ENCODE measurements at regions not wholly inside any gene's neighbourhood (a gene's known extent, or its start where the extent isn't known, plus 50 kb on each side); places are given as distances from the start of the nearest gene placed in this dataset.

DNA sequence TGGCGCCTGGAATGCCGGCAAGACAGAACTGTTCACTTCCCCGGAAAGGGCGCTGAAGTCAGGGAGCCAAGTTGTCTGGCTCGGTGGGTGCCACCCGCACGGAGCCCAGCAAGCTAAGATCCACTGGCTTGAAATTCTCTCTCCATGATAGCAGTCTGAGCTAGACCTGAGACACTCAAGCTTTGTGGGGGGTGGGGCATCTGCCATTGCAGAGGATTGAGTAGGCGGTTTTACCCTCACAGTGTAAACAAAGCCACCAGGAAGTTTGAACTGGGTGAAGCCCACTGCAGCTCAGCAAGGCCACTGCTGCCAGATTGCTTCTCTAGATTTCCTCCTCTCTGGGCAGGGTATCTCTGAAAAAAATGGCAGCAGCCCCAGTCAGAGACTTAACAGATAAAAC, 277.4 kb downstream of the SLCO4C1 start:
- no peak for DNase-seq
- no peak for TF ChIP-seq POLR2A (IDR thresholded peaks at IDR 0.05)
- TF ChIP-seq, protein P1, sequence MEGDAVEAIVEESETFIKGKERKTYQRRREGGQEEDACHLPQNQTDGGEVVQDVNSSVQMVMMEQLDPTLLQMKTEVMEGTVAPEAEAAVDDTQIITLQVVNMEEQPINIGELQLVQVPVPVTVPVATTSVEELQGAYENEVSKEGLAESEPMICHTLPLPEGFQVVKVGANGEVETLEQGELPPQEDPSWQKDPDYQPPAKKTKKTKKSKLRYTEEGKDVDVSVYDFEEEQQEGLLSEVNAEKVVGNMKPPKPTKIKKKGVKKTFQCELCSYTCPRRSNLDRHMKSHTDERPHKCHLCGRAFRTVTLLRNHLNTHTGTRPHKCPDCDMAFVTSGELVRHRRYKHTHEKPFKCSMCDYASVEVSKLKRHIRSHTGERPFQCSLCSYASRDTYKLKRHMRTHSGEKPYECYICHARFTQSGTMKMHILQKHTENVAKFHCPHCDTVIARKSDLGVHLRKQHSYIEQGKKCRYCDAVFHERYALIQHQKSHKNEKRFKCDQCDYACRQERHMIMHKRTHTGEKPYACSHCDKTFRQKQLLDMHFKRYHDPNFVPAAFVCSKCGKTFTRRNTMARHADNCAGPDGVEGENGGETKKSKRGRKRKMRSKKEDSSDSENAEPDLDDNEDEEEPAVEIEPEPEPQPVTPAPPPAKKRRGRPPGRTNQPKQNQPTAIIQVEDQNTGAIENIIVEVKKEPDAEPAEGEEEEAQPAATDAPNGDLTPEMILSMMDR (IDR thresholded peaks at IDR 0.05) = no peak
- no peaks in the 10 kb centered on the region for H3K9me3 ChIP-seq (replicated peaks in 1 of 3)
- H3K27ac ChIP-seq = no peak overlapping the region
- WGBS, 4 donors = 56 to 89% (median 75%) methylated on average over 4 to 8 of the region's 8 CpGs
- intact Hi-C loops (cut with DNase I) = no loop called here
- H3K4me3 ChIP-seq = no peak overlapping the region
- no peaks in the 10 kb centered on the region for H3K4me1 ChIP-seq (replicated peaks in 1 of 2)
- no peaks in the 10 kb centered on the region for H3K27me3 ChIP-seq
- H3K36me3 ChIP-seq (replicated peaks in 1 of 2) = no peaks in the 10 kb centered on the region

DNA sequence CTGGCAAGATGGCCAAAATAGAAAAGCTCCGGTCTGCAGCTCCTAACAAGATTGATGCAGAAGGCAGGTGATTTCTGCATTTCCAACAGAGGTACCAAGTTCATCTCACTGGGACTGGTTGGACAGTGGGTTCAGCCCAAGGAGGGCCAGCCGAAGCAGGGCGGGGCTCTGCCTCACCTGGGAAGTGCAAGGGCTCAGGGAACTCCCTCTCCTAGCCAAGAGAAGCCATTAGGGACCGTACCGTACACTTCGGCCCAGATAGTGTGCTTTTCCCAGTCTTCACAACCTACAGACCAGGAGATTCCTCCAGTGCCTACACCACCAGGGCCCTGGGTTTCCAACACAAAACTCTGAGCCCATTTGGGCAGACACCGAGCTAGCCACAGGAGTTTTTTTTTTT, 277.8 kb downstream of the SLCO4C1 start:
- intact Hi-C loops (cut with DNase I) = no loop called here
- no peak for TF ChIP-seq POLR2A (IDR thresholded peaks at IDR 0.05)
- TF ChIP-seq, protein P1 (IDR thresholded peaks at IDR 0.05) = no peak
- Histone ChIP-seq H3K9me3 (replicated peaks in 1 of 3) (no peaks in the 10 kb centered on the region), H3K27ac (no peak overlapping the region), H3K27me3 (no peaks in the 10 kb centered on the region), H3K4me3 (no peak overlapping the region), H3K4me1 (replicated peaks in 1 of 2) (no peaks in the 10 kb centered on the region), H3K36me3 (replicated peaks in 1 of 2) (no peaks in the 10 kb centered on the region)
- 61 to 84% (median 67%) methylated on average over 7 of the region's 7 CpGs for WGBS, 4 donors
- no peak for DNase-seq

DNA sequence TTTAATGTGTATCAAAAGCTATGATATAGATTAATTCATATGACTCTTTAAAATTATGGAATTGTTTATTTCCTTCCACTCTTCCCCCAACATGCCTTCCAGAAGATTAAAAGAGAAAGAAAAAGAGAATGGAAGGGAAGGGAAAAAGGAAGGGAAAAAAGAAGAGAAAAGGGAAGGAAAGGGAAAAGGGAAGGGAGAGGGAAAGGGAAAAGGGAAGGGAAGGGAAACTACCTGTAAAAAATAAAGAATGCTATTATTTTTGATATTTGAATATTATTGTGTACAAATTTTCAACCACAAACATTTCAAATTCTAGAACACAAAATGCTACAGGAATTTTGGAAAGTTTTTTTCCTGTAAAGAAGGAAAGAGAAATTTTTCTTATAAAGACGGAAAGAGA, 281.7 kb downstream of the SLCO4C1 start:
- Histone ChIP-seq H3K27me3 (no peaks in the 10 kb centered on the region), H3K36me3 (replicated peaks in 1 of 2) (no peaks in the 10 kb centered on the region)

DNA sequence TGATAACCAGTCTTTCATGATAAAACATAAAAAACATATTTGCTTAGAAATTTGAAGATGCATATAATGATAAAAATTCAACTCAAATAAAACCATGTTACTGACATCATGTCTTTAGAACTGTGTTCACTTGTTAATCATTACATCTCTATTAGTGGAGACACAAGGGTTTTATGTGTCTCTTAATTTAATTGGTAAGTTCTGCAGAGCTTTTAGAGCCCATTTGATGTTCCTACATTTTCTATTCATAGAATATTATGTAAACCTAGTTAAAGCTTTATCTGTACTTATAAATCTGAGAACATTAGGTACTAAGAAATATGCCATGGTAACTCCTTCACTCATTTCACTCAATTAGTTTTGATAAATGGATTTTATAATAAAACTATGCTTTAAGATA, 285.4 kb downstream of the SLCO4C1 start:
- intact Hi-C loops (cut with DNase I) = no loop called here

More for the DNA sequence above, 281.7 kb downstream of the SLCO4C1 start:
- H3K4me1 ChIP-seq (replicated peaks in 1 of 2) = no peaks in the 10 kb centered on the region
- no peak for DNase-seq
- no peak overlapping the region for H3K4me3 ChIP-seq
- 73 to 88% (median 80%) methylated on average over 1 of the region's 1 CpG for WGBS, 4 donors
- no peak overlapping the region for H3K27ac ChIP-seq
- H3K9me3 ChIP-seq (replicated peaks in 1 of 3) = no peaks in the 10 kb centered on the region
- intact Hi-C loops (cut with DNase I) = no loop called here
- TF ChIP-seq, protein P1 (IDR thresholded peaks at IDR 0.05) = no peak
- TF ChIP-seq POLR2A (IDR thresholded peaks at IDR 0.05) = no peak

More for the DNA sequence above, 285.4 kb downstream of the SLCO4C1 start:
- H3K27me3 ChIP-seq = no peaks in the 10 kb centered on the region
- no peak overlapping the region for H3K4me3 ChIP-seq
- no peak for DNase-seq
- TF ChIP-seq, protein P1 (IDR thresholded peaks at IDR 0.05) = no peak
- no peak for TF ChIP-seq POLR2A (IDR thresholded peaks at IDR 0.05)
- H3K4me1 ChIP-seq (replicated peaks in 1 of 2) = no peaks in the 10 kb centered on the region
- no peaks in the 10 kb centered on the region for H3K9me3 ChIP-seq (replicated peaks in 1 of 3)
- no peaks in the 10 kb centered on the region for H3K36me3 ChIP-seq (replicated peaks in 1 of 2)
- no peak overlapping the region for H3K27ac ChIP-seq

All from adrenal gland (tissue), 9 donors.